ENCODE measurements at regions not wholly inside any gene's neighbourhood (a gene's known extent, or its start where the extent isn't known, plus 50 kb on each side); places are given as distances from the start of the nearest gene placed in this dataset.

GRCh38 chr3:64464955-64465354, 222.8 kb downstream of the ADAMTS9 start:
- DNase-seq (no peak), FAIRE-seq (no peak)
- Histone ChIP-seq H3K36me3 (ENCODE audit: control insufficient read depth in 3 of 3, insufficient read depth in 2 of 3, low read depth in 1 of 3, low read length in 3 of 3) (no peaks in the 10 kb centered on the region), H3K4me3 (ENCODE audit: low read depth in 1 of 3, low read length in 3 of 3) (no peak overlapping the region), H3K27me3 (ENCODE audit: control insufficient read depth in 3 of 3, insufficient read depth in 3 of 3, low read length in 3 of 3) (peaks cover 0 to 3% (median 0%) of the 10 kb centered on the region in 3 donors), H3K27ac (ENCODE audit: low read depth in 1 of 3, low read length in 2 of 3) (no peak overlapping the region), H3K4me1 (ENCODE audit: control insufficient read depth in 3 of 3, insufficient read depth in 2 of 3, low read depth in 1 of 3, low read length in 2 of 3) (no peaks in the 10 kb centered on the region), H3K9me3 (ENCODE audit: control insufficient read depth in 2 of 2, insufficient read depth in 1 of 2, low read depth in 1 of 2, low read length in 1 of 2) (no peaks in the 10 kb centered on the region)
- WGBS, 3 donors: 87 to 91% (median 88%) methylated on average over 6 of the region's 6 CpGs

- FAIRE-seq: no peak
Observed at GRCh38 chr3:64463981-64464380, 223.8 kb downstream of the ADAMTS9 start.

DNA sequence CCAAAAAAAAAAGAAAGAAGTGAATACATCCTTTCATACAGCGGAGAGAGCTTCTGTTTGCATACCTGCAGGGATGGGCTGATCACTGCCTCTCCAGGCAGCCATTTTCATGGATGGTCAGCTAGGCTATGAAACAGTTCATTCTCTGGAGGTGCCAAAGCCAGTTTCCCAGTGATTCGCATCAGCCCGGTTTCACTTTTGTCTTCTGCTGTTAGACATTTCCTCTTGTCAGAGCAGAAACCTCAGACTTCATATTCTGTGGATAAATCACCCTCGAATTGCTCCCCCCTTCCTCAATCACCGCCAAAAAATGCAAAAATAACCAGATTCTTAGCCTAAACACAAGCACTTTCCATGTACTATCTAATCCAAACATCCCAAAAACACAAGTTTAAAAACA, 225.6 kb downstream of the ADAMTS9 start:
- Histone ChIP-seq H3K4me3 (ENCODE audit: low read depth in 1 of 3, low read length in 3 of 3) (no peak overlapping the region), H3K4me1 (ENCODE audit: control insufficient read depth in 3 of 3, insufficient read depth in 2 of 3, low read depth in 1 of 3, low read length in 2 of 3) (no peaks in the 10 kb centered on the region), H3K9me3 (ENCODE audit: control insufficient read depth in 2 of 2, insufficient read depth in 1 of 2, low read depth in 1 of 2, low read length in 1 of 2) (no peaks in the 10 kb centered on the region), H3K27me3 (ENCODE audit: control insufficient read depth in 3 of 3, insufficient read depth in 3 of 3, low read length in 3 of 3) (peaks cover 0 to 3% (median 0%) of the 10 kb centered on the region in 3 donors), H3K36me3 (ENCODE audit: control insufficient read depth in 3 of 3, insufficient read depth in 2 of 3, low read depth in 1 of 3, low read length in 3 of 3) (no peaks in the 10 kb centered on the region), H3K27ac (ENCODE audit: low read depth in 1 of 3, low read length in 2 of 3) (peak overlapping the region in 1 of 3 donors; percentile 18)
- no peak for DNase-seq
- 32 to 53% (median 39%) methylated on average over 5 of the region's 5 CpGs for WGBS, 3 donors
- FAIRE-seq: no peak

More at GRCh38 chr3:64463981-64464380, 223.8 kb downstream of the ADAMTS9 start:
- 46 to 73% (median 55%) methylated on average over 4 of the region's 4 CpGs for whole genome bisulfite sequencing, 3 donors
- DNase-seq: no peak
- no peaks in the 10 kb centered on the region for H3K9me3 ChIP-seq (ENCODE audit: control insufficient read depth in 2 of 2, insufficient read depth in 1 of 2, low read depth in 1 of 2, low read length in 1 of 2)
- H3K27me3 ChIP-seq (ENCODE audit: control insufficient read depth in 3 of 3, insufficient read depth in 3 of 3, low read length in 3 of 3): peaks cover 0 to 3% (median 0%) of the 10 kb centered on the region in 3 donors
- no peaks in the 10 kb centered on the region for H3K36me3 ChIP-seq (ENCODE audit: control insufficient read depth in 3 of 3, insufficient read depth in 2 of 3, low read depth in 1 of 3, low read length in 3 of 3)
- H3K4me1 ChIP-seq (ENCODE audit: control insufficient read depth in 3 of 3, insufficient read depth in 2 of 3, low read depth in 1 of 3, low read length in 2 of 3): no peaks in the 10 kb centered on the region
- H3K27ac ChIP-seq (ENCODE audit: low read depth in 1 of 3, low read length in 2 of 3): no peak overlapping the region
- H3K4me3 ChIP-seq (ENCODE audit: low read depth in 1 of 3, low read length in 3 of 3): no peak overlapping the region

GRCh38 chr3:64460877-64461276, 226.9 kb downstream of the ADAMTS9 start:
- DNase-seq (no peak), FAIRE-seq (no peak)
- Histone ChIP-seq H3K4me1 (ENCODE audit: control insufficient read depth in 3 of 3, insufficient read depth in 2 of 3, low read depth in 1 of 3, low read length in 2 of 3) (no peaks in the 10 kb centered on the region), H3K9me3 (ENCODE audit: control insufficient read depth in 2 of 2, insufficient read depth in 1 of 2, low read depth in 1 of 2, low read length in 1 of 2) (no peaks in the 10 kb centered on the region), H3K27me3 (ENCODE audit: control insufficient read depth in 3 of 3, insufficient read depth in 3 of 3, low read length in 3 of 3) (peaks cover 0 to 5% (median 0%) of the 10 kb centered on the region in 3 donors), H3K4me3 (ENCODE audit: low read depth in 1 of 3, low read length in 3 of 3) (no peak overlapping the region), H3K27ac (ENCODE audit: low read depth in 1 of 3, low read length in 2 of 3) (no peak overlapping the region), H3K36me3 (ENCODE audit: control insufficient read depth in 3 of 3, insufficient read depth in 2 of 3, low read depth in 1 of 3, low read length in 3 of 3) (no peaks in the 10 kb centered on the region)
- WGBS, 3 donors: 76 to 89% (median 81%) methylated on average over 5 of the region's 5 CpGs

- FAIRE-seq (no peak), DNase-seq (no peak)
- no peaks in the 10 kb centered on the region for H3K9me3 ChIP-seq (ENCODE audit: control insufficient read depth in 2 of 2, insufficient read depth in 1 of 2, low read depth in 1 of 2, low read length in 1 of 2)
- no peaks in the 10 kb centered on the region for H3K36me3 ChIP-seq (ENCODE audit: control insufficient read depth in 3 of 3, insufficient read depth in 2 of 3, low read depth in 1 of 3, low read length in 3 of 3)
- no peaks in the 10 kb centered on the region for H3K4me1 ChIP-seq (ENCODE audit: control insufficient read depth in 3 of 3, insufficient read depth in 2 of 3, low read depth in 1 of 3, low read length in 2 of 3)
- H3K27me3 ChIP-seq (ENCODE audit: control insufficient read depth in 3 of 3, insufficient read depth in 3 of 3, low read length in 3 of 3): peaks cover 0 to 6% (median 0%) of the 10 kb centered on the region in 3 donors
- no peak overlapping the region for H3K4me3 ChIP-seq (ENCODE audit: low read depth in 1 of 3, low read length in 3 of 3)
- H3K27ac ChIP-seq (ENCODE audit: low read depth in 1 of 3, low read length in 2 of 3): no peak overlapping the region
- WGBS, 3 donors: 28 to 52% (median 41%) methylated on average over 1 of the region's 1 CpG
Observed at GRCh38 chr3:64460141-64460730, 227.6 kb downstream of the ADAMTS9 start.

DNA sequence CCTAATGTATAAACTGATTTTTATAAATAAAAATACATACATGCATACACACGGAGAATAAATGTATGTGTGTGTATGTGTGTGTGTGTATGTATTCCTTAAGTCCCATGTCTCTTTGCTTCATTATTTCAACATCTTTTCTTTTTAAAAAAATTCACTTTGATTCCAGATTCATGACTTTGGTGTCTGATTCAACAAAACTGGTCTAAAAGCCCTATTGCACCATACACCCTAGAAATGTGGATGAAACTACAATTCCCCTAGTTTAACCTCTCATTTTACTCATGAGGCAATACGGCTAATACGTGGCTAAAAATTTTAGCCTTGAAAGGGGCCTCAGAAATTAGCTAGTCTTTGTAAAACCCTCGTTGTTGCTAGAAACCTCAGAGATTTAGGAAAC, 228.1 kb downstream of the ADAMTS9 start:
- Histone ChIP-seq H3K27ac (ENCODE audit: low read depth in 1 of 3, low read length in 2 of 3) (no peak overlapping the region), H3K9me3 (ENCODE audit: control insufficient read depth in 2 of 2, insufficient read depth in 1 of 2, low read depth in 1 of 2, low read length in 1 of 2) (no peaks in the 10 kb centered on the region), H3K27me3 (ENCODE audit: control insufficient read depth in 3 of 3, insufficient read depth in 3 of 3, low read length in 3 of 3) (peaks cover 0 to 6% (median 0%) of the 10 kb centered on the region in 3 donors), H3K4me1 (ENCODE audit: control insufficient read depth in 3 of 3, insufficient read depth in 2 of 3, low read depth in 1 of 3, low read length in 2 of 3) (no peaks in the 10 kb centered on the region), H3K4me3 (ENCODE audit: low read depth in 1 of 3, low read length in 3 of 3) (no peak overlapping the region), H3K36me3 (ENCODE audit: control insufficient read depth in 3 of 3, insufficient read depth in 2 of 3, low read depth in 1 of 3, low read length in 3 of 3) (no peaks in the 10 kb centered on the region)
- WGBS, 3 donors: 65 to 78% (median 71%) methylated on average over 4 of the region's 4 CpGs
- DNase-seq (no peak), FAIRE-seq (no peak)

- Histone ChIP-seq H3K4me3 (ENCODE audit: low read depth in 1 of 3, low read length in 3 of 3) (no peak overlapping the region), H3K9me3 (ENCODE audit: control insufficient read depth in 2 of 2, insufficient read depth in 1 of 2, low read depth in 1 of 2, low read length in 1 of 2) (no peaks in the 10 kb centered on the region), H3K27ac (ENCODE audit: low read depth in 1 of 3, low read length in 2 of 3) (no peak overlapping the region), H3K36me3 (ENCODE audit: control insufficient read depth in 3 of 3, insufficient read depth in 2 of 3, low read depth in 1 of 3, low read length in 3 of 3) (no peaks in the 10 kb centered on the region), H3K27me3 (ENCODE audit: control insufficient read depth in 3 of 3, insufficient read depth in 3 of 3, low read length in 3 of 3) (peaks cover 0 to 6% (median 0%) of the 10 kb centered on the region in 3 donors), H3K4me1 (ENCODE audit: control insufficient read depth in 3 of 3, insufficient read depth in 2 of 3, low read depth in 1 of 3, low read length in 2 of 3) (no peaks in the 10 kb centered on the region)
- WGBS, 3 donors: 77 to 81% (median 80%) methylated on average over 5 of the region's 5 CpGs
- no peak for DNase-seq
- FAIRE-seq: no peak
Observed at GRCh38 chr3:64457811-64458210, 230.0 kb downstream of the ADAMTS9 start.

DNA sequence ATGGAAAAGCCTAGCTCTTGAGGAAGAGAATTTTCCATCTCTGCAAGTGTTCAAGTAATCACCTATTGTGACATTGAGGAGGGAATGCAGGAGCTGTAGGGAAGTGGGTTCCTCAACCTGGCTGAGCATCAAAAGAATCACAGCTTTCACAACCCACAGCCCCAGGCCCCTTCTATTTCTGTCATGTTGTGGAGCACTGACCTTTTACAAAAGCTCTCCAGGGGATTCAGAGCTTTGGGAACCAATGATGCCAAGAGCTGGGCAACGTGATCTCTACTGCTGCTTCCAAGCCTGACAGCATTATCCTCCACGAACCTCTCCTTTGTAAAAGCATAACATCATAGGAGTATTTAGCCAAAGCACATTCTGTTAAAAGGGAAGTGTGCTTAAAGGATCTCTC, 231.1 kb downstream of the ADAMTS9 start:
- no peaks in the 10 kb centered on the region for H3K4me1 ChIP-seq (ENCODE audit: control insufficient read depth in 3 of 3, insufficient read depth in 2 of 3, low read depth in 1 of 3, low read length in 2 of 3)
- DNase-seq (no peak), FAIRE-seq (no peak)
- no peaks in the 10 kb centered on the region for H3K9me3 ChIP-seq (ENCODE audit: control insufficient read depth in 2 of 2, insufficient read depth in 1 of 2, low read depth in 1 of 2, low read length in 1 of 2)
- no peak overlapping the region for H3K27ac ChIP-seq (ENCODE audit: low read depth in 1 of 3, low read length in 2 of 3)
- H3K4me3 ChIP-seq (ENCODE audit: low read depth in 1 of 3, low read length in 3 of 3): no peak overlapping the region
- no peaks in the 10 kb centered on the region for H3K36me3 ChIP-seq (ENCODE audit: control insufficient read depth in 3 of 3, insufficient read depth in 2 of 3, low read depth in 1 of 3, low read length in 3 of 3)
- 50 to 60% (median 58%) methylated on average over 2 of the region's 2 CpGs for WGBS, 3 donors
- peaks cover 0 to 6% (median 0%) of the 10 kb centered on the region in 3 donors for H3K27me3 ChIP-seq (ENCODE audit: control insufficient read depth in 3 of 3, insufficient read depth in 3 of 3, low read length in 3 of 3)

DNA sequence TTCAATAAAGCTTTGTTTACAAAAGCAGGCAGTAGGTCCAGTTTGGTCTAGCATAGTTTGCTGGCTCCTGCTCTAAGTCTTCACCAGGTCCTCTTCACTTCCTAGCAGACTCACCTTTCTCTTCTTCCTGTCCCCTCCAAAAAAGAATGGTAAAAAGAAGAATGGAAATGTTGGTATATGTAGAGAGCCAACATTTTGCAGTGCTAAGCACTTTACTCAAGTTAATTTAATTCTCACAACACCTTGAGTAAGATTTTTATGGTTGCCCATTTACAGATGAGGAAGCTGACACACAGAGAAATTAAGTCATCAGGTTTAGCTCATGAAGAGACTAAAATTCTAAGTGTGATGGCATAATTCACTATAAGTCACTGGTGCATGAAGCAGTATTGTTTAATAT, 230.1 kb upstream of the PRICKLE2 start:
- no peak overlapping the region for H3K27ac ChIP-seq (ENCODE audit: low read depth in 1 of 3, low read length in 2 of 3)
- no peaks in the 10 kb centered on the region for H3K36me3 ChIP-seq (ENCODE audit: control insufficient read depth in 3 of 3, insufficient read depth in 2 of 3, low read depth in 1 of 3, low read length in 3 of 3)
- H3K4me1 ChIP-seq (ENCODE audit: control insufficient read depth in 3 of 3, insufficient read depth in 2 of 3, low read depth in 1 of 3, low read length in 2 of 3): no peaks in the 10 kb centered on the region
- no peak overlapping the region for H3K4me3 ChIP-seq (ENCODE audit: low read depth in 1 of 3, low read length in 3 of 3)
- DNase-seq: no peak
- H3K9me3 ChIP-seq (ENCODE audit: control insufficient read depth in 2 of 2, insufficient read depth in 1 of 2, low read depth in 1 of 2, low read length in 1 of 2): no peaks in the 10 kb centered on the region
- no peak for FAIRE-seq
- H3K27me3 ChIP-seq (ENCODE audit: control insufficient read depth in 3 of 3, insufficient read depth in 3 of 3, low read length in 3 of 3): peaks cover 0 to 8% (median 0%) of the 10 kb centered on the region in 3 donors

Measured in small intestine (tissue), 7 donors.